ENCODE measurements at regions not wholly inside any gene's neighbourhood (a gene's known extent, or its start where the extent isn't known, plus 50 kb on each side); places are given as distances from the start of the nearest gene placed in this dataset.

GRCh38 chr6:15978426-15978825 is 150.5 kb upstream of the MYLIP start:
- no peaks in the 10 kb centered on the region for H3K9me2 ChIP-seq (ENCODE audit: insufficient read depth)
- no TSS peak for BruUV-seq (replicated peaks)
- RAD21 ChIA-PET (ENCODE audit: low non-redundant PET in 1 of 2, low total read pairs in 2 of 2, uncharacterized antibody in 2 of 2, unreplicated experiment in 2 of 2): no interaction called here
- H2AFZ ChIP-seq (ENCODE audit: low read depth, low read length, poor library complexity, severe bottlenecking): no peak overlapping the region
- H3K4me3 ChIP-seq (replicated peaks in 1 of 2; ENCODE audit: low read depth in 1 of 2, low read length in 2 of 2): no peak overlapping the region
- H3K9ac ChIP-seq (ENCODE audit: low read length): no peak overlapping the region
- no peaks in the 10 kb centered on the region for H4K20me1 ChIP-seq (ENCODE audit: insufficient read depth)
- CTCF ChIA-PET: no interaction called here
- H3K27me3 ChIP-seq (ENCODE audit: insufficient read depth, low read length): no peaks in the 10 kb centered on the region
- DNase-seq (ENCODE audit: low read depth, low spot score) (no peak), ATAC-seq (no peak)
- H3K79me2 ChIP-seq (ENCODE audit: insufficient read depth, low read length): no peaks in the 10 kb centered on the region
- TF ChIP-seq ELF1 (IDR thresholded peaks at IDR 0.05; ENCODE audit: borderline replicate concordance, low read depth): no peak
- no peak for TF ChIP-seq CTCF (IDR thresholded peaks at IDR 0.05 in 2 of 3, conservative IDR thresholded peaks at IDR 0.05 in 1 of 3; ENCODE audit: borderline replicate concordance in 1 of 3, insufficient read depth in 1 of 3, low read depth in 2 of 3, low read length in 2 of 3)
- TF ChIP-seq RAD21 (IDR thresholded peaks at IDR 0.05; ENCODE audit: low read depth): no peak
- TF ChIP-seq CBX3 (IDR thresholded peaks at IDR 0.05; ENCODE audit: low read depth): no peak
- no peak for TF ChIP-seq SIN3A (IDR thresholded peaks at IDR 0.05; ENCODE audit: low read depth)
- no peak for TF ChIP-seq TCF7L2 (IDR thresholded peaks at IDR 0.05; ENCODE audit: borderline replicate concordance, extremely low read depth, insufficient read depth, insufficient read length)
- no peak for TF ChIP-seq FOSL1 (IDR thresholded peaks at IDR 0.05; ENCODE audit: low read depth)
- no peak for TF ChIP-seq SP1 (IDR thresholded peaks at IDR 0.05; ENCODE audit: low read depth)
- no peak for TF ChIP-seq YY1 (IDR thresholded peaks at IDR 0.05; ENCODE audit: extremely low read depth, insufficient replicate concordance, low read depth, low read length)
- no peak for TF ChIP-seq SRF (IDR thresholded peaks at IDR 0.05; ENCODE audit: low read depth)
- no peak for TF ChIP-seq EZH2phosphoT487 (IDR thresholded peaks at IDR 0.05; ENCODE audit: borderline replicate concordance)
- no peak for TF ChIP-seq EZH2 (IDR thresholded peaks at IDR 0.05)
- TF ChIP-seq ZBTB33 (IDR thresholded peaks at IDR 0.05; ENCODE audit: extremely low read depth, insufficient replicate concordance, low read length): no peak
- TF ChIP-seq JUND (IDR thresholded peaks at IDR 0.05): no peak
- no peak for TF ChIP-seq MAX (IDR thresholded peaks at IDR 0.05)
- no peak for TF ChIP-seq CEBPB (IDR thresholded peaks at IDR 0.05; ENCODE audit: low read depth)
- no peak for TF ChIP-seq POLR2A (IDR thresholded peaks at IDR 0.05; ENCODE audit: borderline replicate concordance, extremely low read depth, insufficient read depth, insufficient read length)
- no peak for TF ChIP-seq ATF3 (IDR thresholded peaks at IDR 0.05)
- TF ChIP-seq ZNF274 (IDR thresholded peaks at IDR 0.05; ENCODE audit: low read depth, low read length): no peak
- no peak for TF ChIP-seq REST (IDR thresholded peaks at IDR 0.05; ENCODE audit: low read depth)
- no peaks in the 10 kb centered on the region for H3K4me1 ChIP-seq (ENCODE audit: control insufficient read depth in 1 of 2, insufficient read depth in 2 of 2, low read length in 2 of 2)
- intact Hi-C loops (cut with micrococcal nuclease): no loop called here
- POLR2A ChIA-PET: no interaction called here
- H3K27ac ChIP-seq (ENCODE audit: low read depth, low read length): no peak overlapping the region
- no peaks in the 10 kb centered on the region for H3K36me3 ChIP-seq (ENCODE audit: control insufficient read depth in 1 of 2, insufficient read depth in 2 of 2, low read length in 2 of 2)
- H3K4me2 ChIP-seq (ENCODE audit: low read length): no peak overlapping the region
- no peaks in the 10 kb centered on the region for H3K9me3 ChIP-seq (ENCODE audit: control insufficient read depth in 1 of 2, insufficient read depth in 1 of 2, low read depth in 1 of 2, low read length in 2 of 2)
